ENCODE measurements at regions not wholly inside any gene's neighbourhood (a gene's known extent, or its start where the extent isn't known, plus 50 kb on each side); places are given as distances from the start of the nearest gene placed in this dataset.

DNA sequence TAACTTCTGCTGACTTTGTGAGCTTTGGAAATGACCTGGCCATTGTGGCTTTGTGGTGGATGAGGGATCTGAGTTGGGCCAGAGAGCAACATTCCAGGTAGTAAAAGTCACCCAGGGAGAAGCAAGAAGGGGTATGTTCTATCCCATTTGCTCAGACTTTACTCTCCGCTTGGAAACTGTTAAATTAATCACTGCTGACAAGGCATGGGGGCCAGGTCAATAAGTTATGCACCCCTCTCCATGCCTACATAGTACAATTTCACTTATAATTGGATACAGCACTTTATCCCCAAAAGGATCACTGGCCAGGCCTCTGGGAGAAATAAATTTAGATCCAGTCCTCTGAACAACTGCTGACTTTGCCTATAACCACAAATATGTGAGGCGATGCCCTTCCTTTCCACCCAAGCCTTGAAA, 92.1 kb downstream of the RPRM start:
- TF ChIP-seq, protein P1, sequence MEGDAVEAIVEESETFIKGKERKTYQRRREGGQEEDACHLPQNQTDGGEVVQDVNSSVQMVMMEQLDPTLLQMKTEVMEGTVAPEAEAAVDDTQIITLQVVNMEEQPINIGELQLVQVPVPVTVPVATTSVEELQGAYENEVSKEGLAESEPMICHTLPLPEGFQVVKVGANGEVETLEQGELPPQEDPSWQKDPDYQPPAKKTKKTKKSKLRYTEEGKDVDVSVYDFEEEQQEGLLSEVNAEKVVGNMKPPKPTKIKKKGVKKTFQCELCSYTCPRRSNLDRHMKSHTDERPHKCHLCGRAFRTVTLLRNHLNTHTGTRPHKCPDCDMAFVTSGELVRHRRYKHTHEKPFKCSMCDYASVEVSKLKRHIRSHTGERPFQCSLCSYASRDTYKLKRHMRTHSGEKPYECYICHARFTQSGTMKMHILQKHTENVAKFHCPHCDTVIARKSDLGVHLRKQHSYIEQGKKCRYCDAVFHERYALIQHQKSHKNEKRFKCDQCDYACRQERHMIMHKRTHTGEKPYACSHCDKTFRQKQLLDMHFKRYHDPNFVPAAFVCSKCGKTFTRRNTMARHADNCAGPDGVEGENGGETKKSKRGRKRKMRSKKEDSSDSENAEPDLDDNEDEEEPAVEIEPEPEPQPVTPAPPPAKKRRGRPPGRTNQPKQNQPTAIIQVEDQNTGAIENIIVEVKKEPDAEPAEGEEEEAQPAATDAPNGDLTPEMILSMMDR (IDR thresholded peaks at IDR 0.05 in 4 of 5, conservative IDR thresholded peaks at IDR 0.05 in 1 of 5) = no peak
- no peak for TF ChIP-seq POLR2A (IDR thresholded peaks at IDR 0.05)
